Choroid plexus epithelial cell (primary cell): ENCODE measurements at regions not wholly inside any gene's neighbourhood (a gene's known extent, or its start where the extent isn't known, plus 50 kb on each side); places are given as distances from the start of the nearest gene placed in this dataset.
"Not testable (repeated sequence)": the region's sequence is repeated elsewhere in the genome, so short reads cannot be mapped to it uniquely, and the experiment has no call there.

ENCODE experiments used
- DNase-seq: peaks from one replicate; pipeline ENCODE4 v3.0.0-alpha.2; 2010; ENCODE audit warnings: low read depth
- H3K4me3 ChIP-seq: 2 replicates; pipeline ENCODE4 v1.5.1; 2011; ENCODE audit warnings: low read depth, mild to moderate bottlenecking, control low read depth, low read length, moderate library complexity
- CTCF ChIP-seq: conservative IDR thresholded peaks from 2 replicates; pipeline ENCODE4 v1.5.1; 2011; ENCODE audit warnings: low read depth, mild to moderate bottlenecking, control low read depth, inconsistent platforms, low read length, moderate library complexity

- DNase-seq = no peak
- no peak for TF ChIP-seq CTCF
- H3K4me3 ChIP-seq = no peak overlapping the region
These were observed 157.2 kb upstream of the MYRIP start for GRCh38 chr3:39651993-39652739.

GRCh38 chr3:39655718-39656117, 153.7 kb upstream of the MYRIP start:
- not testable (repeated sequence) for H3K4me3 ChIP-seq, DNase-seq

- TF ChIP-seq CTCF = no peak
- no peak overlapping the region for H3K4me3 ChIP-seq
- DNase-seq = no peak
These were observed 152.3 kb upstream of the MYRIP start for GRCh38 chr3:39657075-39657474.

- DNase-seq = no peak
- no peak for TF ChIP-seq CTCF
- H3K4me3 ChIP-seq = no peak overlapping the region
These were observed 151.6 kb upstream of the MYRIP start for GRCh38 chr3:39657775-39658174.

GRCh38 chr3:39664931-39665330, 144.5 kb upstream of the MYRIP start:
- H3K4me3 ChIP-seq = no peak overlapping the region
- no peak for DNase-seq
- TF ChIP-seq CTCF = no peak

- H3K4me3 ChIP-seq = no peak overlapping the region
- no peak for TF ChIP-seq CTCF
- DNase-seq = no peak
These were observed 144.0 kb upstream of the MYRIP start for GRCh38 chr3:39665441-39665840.

GRCh38 chr3:39668420-39668819, 141.0 kb upstream of the MYRIP start:
- no peak overlapping the region for H3K4me3 ChIP-seq
- DNase-seq = peak; percentile 80
- peak; percentile 80 for TF ChIP-seq CTCF
